HG02759 (cell line): ENCODE measurements at regions not wholly inside any gene's neighbourhood (a gene's known extent, or its start where the extent isn't known, plus 50 kb on each side); places are given as distances from the start of the nearest gene placed in this dataset.
"Not testable (repeated sequence)": the region's sequence is repeated elsewhere in the genome, so short reads cannot be mapped to it uniquely, and the experiment has no call there.

Experiments
- ATAC-seq: cut with Tn5 transposase; IDR thresholded peaks from one replicate; pipeline ENCODE4 v1.9.1; 2021; ENCODE audit warnings: mild to moderate bottlenecking, moderate library complexity; ENCODE audit not compliant: unreplicated experiment

- ATAC-seq = no peak
These were observed 54.8 kb upstream of the HMGB1 start for GRCh38 chr13:30520571-30520970.

DNA sequence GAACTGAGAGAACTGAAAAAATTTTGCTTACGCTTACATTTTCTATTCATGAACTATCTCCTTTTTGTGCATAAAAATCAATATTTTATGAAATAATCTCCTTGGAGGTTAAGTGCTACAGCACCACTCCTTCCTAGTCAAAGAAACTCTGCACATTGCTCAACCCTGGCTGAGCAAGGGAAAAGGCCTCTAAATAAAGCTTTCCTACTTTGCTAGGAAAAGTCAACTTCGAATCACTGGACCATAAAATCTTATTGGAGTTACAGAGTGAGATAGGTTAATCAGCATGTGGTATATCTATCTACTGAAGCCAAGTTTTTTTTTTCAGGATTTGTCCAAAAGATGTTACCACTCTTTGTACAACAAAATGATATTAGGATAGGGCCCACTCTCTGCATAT is 57.5 kb upstream of the HMGB1 start:
- ATAC-seq = no peak

DNA sequence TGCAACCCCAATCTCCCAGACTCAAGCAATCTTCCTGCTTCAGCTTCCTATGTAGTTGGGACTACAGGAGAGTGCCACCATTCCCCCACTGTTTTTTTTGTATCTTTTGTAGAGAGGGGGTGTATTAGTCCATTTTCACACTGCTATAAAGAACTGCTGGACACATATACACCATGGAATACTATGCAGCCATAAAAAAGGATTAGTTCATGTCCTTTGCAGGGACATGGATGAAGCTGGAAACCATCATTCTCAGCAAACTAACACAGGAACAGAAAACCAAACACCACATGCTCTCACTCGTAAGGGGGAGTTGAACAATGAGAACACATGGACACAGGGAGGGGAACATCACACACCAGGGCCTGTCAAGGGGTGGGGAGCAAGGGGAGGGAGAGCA is 58.1 kb upstream of the HMGB1 start:
- ATAC-seq = not testable (repeated sequence)

DNA sequence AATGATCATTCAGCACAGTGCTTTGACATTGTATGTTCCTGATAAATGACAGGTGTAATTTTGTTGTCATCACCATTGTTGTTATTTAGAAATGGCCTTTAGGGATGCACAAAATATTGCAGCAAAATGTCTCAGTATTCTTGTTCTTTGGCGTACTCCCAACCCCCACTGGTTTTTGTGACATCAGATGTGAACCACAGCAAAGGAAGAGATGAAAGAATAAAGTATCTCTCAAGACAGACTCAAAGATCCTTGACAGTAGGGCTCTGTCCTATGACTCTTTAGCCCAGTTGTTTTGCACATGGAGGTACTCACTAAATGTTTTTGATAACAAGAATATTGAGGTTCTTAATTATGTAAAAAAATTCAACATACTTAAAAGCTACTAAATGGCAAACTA is 59.5 kb upstream of the HMGB1 start:
- ATAC-seq = not testable (repeated sequence)

GRCh38 chr13:30526612-30527495 is 61.1 kb upstream of the HMGB1 start:
- ATAC-seq = no peak

GRCh38 chr13:30529085-30529834 is 63.5 kb upstream of the HMGB1 start:
- peak; percentile 91 for ATAC-seq

GRCh38 chr13:30535046-30535445 is 69.3 kb upstream of the HMGB1 start:
- ATAC-seq = no peak

DNA sequence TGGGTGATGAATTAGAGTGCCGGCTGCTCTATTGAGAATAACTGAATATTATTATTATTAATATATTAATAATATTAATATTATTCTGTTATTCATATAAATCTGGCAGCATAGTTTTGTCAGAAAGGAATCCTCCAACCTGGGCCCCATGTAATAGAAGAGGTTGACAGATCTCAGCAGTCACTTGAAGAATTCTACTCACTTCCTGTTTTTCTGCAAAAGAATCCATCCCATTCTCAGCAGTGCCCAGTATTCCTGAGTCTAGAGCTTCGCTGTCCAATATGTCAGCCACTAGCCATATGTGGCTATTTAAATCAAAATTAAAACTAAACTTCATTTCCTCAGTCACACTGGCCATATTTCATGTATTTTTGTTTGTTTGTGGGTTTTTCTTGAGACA is 72.4 kb upstream of the USPL1 start:
- ATAC-seq = no peak

DNA sequence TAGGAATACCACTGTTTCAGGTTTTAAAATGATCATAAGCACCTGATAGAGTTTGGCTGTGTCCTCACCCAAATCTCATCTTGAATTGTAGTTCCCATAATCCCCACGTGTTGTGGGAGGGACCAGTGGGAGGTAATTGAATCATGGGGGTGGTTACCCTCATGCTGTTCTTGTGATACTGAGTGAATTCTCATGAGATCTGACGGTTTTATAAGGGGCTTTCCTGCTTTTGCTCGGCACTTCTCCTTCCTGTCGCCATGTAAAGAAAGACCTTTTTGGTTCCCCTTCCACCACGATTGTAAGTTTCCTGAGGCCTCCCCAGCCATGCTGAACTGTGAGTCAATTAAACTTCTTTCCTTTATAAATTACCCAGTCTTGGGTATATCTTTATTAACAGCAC is 69.7 kb upstream of the USPL1 start:
- ATAC-seq = not testable (repeated sequence)

DNA sequence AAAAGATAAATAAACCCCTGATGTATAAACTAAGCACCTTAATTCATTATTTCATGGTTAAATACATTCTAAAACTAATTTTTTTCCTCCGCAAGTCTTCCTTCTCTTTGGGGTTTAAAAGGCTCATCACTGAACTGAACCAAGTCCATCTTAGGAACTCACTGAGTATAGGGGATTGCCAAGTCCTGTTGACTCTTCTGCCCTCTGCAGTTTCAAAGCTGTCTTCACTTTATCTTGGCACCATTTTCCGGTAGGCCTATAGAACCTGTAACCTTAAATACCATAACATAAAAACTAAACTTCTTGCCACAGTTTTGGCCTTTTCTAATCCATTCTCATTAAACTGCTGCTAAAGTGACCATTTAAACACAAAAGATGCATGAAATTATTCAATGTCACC is 66.5 kb upstream of the USPL1 start:
- ATAC-seq = peak; percentile 59

DNA sequence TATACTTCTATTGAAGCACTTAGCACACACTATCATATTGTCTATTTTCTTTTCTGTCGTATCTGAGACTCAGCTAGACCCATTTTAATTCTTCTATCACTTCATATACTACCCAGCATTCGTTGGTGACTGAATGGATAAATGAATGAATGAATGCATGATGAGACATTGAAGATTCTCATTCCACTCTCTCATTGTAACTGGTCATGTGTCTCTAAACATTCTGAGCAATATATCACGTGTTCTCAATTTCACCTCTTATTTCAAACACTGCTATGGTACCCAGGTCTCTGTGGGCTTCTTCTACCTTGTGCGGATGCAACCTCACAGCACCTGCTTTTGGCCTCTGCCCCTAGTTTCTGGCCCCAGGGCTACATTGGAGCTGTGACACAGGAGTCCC is 65.2 kb upstream of the USPL1 start:
- ATAC-seq = no peak

- no peak for ATAC-seq
These were observed 58.4 kb upstream of the USPL1 start for GRCh38 chr13:30559274-30559673.

DNA sequence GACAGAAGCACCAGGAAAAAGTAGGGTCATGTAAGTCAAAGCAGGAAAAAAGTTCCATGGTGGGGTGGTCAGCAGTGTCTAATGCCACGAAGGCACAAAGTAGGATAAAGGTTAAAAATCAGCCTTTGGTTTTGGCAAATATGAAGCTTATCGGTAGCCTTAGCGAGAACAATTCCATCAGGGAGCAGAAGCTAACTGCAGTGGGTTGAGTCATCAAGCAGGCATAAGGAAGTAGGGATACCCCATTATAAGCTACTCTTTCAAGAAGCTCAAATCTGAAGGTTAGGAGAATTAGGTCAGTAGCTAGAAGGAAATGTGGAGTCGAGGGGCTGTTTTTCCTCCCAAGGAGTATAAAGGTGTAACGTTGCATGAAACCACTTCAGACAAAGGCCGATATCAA is 57.5 kb upstream of the USPL1 start:
- no peak for ATAC-seq

DNA sequence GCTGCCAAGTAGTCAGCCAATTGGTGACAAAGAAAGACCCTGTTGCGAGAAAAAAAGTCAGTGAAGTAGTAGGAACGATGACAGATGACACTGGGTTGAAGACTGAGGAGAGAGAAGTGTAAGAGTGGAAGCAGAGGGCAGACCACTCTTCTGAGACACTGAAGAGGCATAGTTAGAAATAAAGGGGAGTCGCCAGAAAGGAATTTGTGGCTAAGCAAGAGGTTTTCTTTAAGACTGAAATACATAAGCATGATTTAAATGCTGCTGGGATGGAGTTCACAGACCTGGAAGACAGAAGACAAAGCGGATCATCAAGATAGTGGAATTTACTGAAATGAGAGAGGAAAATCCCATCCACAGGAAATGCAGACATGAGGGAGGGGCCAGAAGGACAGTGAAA is 56.2 kb upstream of the USPL1 start:
- ATAC-seq = no peak

DNA sequence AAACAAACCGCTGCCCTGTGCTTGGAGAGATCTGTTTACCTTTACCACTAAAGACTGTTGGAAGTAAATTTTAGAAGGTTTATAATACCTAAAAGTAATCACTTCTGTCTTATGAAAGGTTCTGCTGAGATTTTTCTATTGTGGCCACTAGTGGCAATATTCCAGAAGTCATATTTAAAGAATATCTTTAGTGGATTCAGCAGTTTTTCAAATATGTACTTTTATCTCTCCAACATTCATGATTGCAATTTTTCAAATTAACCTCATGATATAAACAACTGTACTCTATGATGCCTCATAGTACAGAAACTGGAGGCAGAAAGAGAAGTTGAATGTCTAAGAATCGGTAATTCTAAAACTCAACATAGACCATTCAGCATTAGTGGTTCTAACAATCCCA is 53.2 kb upstream of the USPL1 start:
- no peak for ATAC-seq

DNA sequence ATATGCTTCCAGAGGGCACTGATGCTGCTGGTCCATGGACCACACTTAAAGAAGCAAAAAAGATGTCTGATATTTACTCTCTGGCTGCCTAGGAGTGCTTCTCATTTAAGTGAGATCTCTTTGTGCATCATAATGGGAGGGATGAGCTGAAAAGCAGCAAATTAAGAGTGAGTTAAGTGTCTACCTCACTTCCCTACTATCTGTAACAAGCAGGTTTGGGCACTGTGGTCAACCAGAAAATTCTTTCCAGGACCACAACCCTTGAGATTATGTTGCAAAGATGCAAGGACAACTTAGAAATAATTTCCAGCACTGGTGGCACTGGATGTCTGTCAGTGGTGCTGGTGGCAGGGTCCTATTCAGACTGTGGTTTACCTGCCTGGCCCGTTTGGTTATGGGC is 52.1 kb upstream of the USPL1 start:
- ATAC-seq = no peak

GRCh38 chr13:30567072-30567471 is 50.6 kb upstream of the USPL1 start:
- no peak for ATAC-seq
